Stomach (tissue), 8 donors: ENCODE measurements at regions not wholly inside any gene's neighbourhood (a gene's known extent, or its start where the extent isn't known, plus 50 kb on each side); places are given as distances from the start of the nearest gene placed in this dataset.

ENCODE experiments used
- DNase-seq, 2 donors: peaks; one replicate each; pipeline versions ENCODE4 v3.0.0 to v3.0.0-alpha.2; 2013 to 2019
- H3K27ac ChIP-seq, 5 donors: fragments of 200-600 bp in 4 of 5; sonication (generic) in 4 of 5; one replicate each; pipeline ENCODE4 v1.5.1; 2013 to 2019; ENCODE audit warnings: mild to moderate bottlenecking in 1 of 5, moderate library complexity in 1 of 5
- H3K27me3 ChIP-seq, 3 donors: fragments of 200-600 bp; sonication (generic); one replicate each; pipeline ENCODE4 v1.5.1; 2017 to 2019; ENCODE audit warnings: mixed run types in 1 of 3
- H3K36me3 ChIP-seq, 4 donors: fragments of 200-600 bp; sonication (generic); 1 replicate in 3 of 4; 2 replicates in 1 of 4; pipeline ENCODE4 v1.5.1; 2016 to 2019
- H3K4me1 ChIP-seq, 4 donors: fragments of 200-600 bp; sonication (generic); one replicate each; pipeline ENCODE4 v1.5.1; 2016 to 2019
- H3K4me3 ChIP-seq, 4 donors: fragments of 200-600 bp; sonication (generic) in 3 of 4; one replicate each; pipeline ENCODE4 v1.5.1; 2016 to 2019; ENCODE audit warnings: mild to moderate bottlenecking in 1 of 4
- H3K9me3 ChIP-seq, 4 donors: fragments of 200-600 bp; sonication (generic); one replicate each; pipeline ENCODE4 v1.5.1; 2016 to 2019
- EP300 ChIP-seq: sonication (generic); formaldehyde crosslinking; IDR thresholded peaks from one replicate; pipeline ENCODE4 v1.6.1; 2017; ENCODE audit warnings: antibody characterized with exemption
- POLR2A ChIP-seq, 4 donors: fragments of 450-650 bp; IDR thresholded peaks; one replicate each; pipeline ENCODE4 v1.6.1; 2016; ENCODE audit warnings: antibody characterized with exemption in 4 of 4, control low read depth in 2 of 4, mild to moderate bottlenecking in 1 of 4, moderate library complexity in 1 of 4
- POLR2AphosphoS5 ChIP-seq, 3 donors: sonication (generic); formaldehyde crosslinking; IDR thresholded peaks; one replicate each; pipeline ENCODE4 v1.6.1; 2016; ENCODE audit warnings: antibody characterized with exemption in 3 of 3
- WGBS, 5 donors: extraction: QIAGEN DNeasy Blood & Tissue Kit in 3 of 5; methylation state at CpG; one replicate each; pipeline versions ENCODE4 v1.1.5 to v1.1.7; 2013 to 2018; 5-methylcytosine and 5-hydroxymethylcytosine counted together
- intact Hi-C: fragments of 100-400 bp; cut with DNase I; formaldehyde crosslinking; loops from one replicate; pipeline ENCODE4 v1.15.1; 2023; ENCODE audit warnings: low total_unique reads
- TF ChIP-seq, protein P1 (sequence below), 7 experiments: fragments of 450-650 bp in 4 of 7; fragments of 200-600 bp in 3 of 7; sonication (generic) in 3 of 7; IDR thresholded peaks; one replicate each; pipeline ENCODE4 v1.5.1; 2016 to 2019; ENCODE audit warnings: antibody characterized with exemption in 7 of 7, control low read depth in 2 of 7, mild to moderate bottlenecking in 1 of 7
- donor health status: healthy with polysubstance abuse.
- donor health status: Bipolar disorder and iron deficiency.
- donor health status: healthy.

DNA sequence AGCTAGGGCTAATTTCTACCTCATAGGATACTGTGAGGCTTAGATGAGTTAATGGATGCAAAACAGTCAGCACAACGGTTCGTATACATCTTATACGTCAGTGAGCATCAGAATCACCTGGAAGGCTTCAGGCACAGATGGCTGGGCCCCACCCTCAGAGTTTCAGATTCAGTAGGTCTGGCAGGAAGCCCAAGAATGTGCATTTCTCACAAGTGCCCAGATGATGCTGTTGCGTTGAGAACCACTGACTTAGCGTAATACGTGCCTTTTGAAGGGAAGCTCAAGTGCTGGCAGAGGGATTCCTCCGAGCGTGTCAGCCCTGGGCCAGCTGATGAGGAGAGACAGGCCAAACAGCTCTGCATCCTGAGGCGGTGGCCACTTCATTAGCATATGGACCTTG lies 117.1 kb upstream of the WWC1 start:
- H3K4me1 ChIP-seq, result peaks cover 0 to 18% (median 2%) of the 10 kb centered on the region in 4 donors
- DNase-seq, result peak in 1 of 2 donors; percentile 29
- peak overlapping the region in 1 of 5 donors; percentile 68 for H3K27ac ChIP-seq
- intact Hi-C loops, result no loop called here
- TF ChIP-seq EP300, result no peak
- no peak for TF ChIP-seq POLR2A (IDR thresholded peaks at IDR 0.05)
- TF ChIP-seq POLR2AphosphoS5 (IDR thresholded peaks at IDR 0.05), result no peak
- TF ChIP-seq, protein P1, sequence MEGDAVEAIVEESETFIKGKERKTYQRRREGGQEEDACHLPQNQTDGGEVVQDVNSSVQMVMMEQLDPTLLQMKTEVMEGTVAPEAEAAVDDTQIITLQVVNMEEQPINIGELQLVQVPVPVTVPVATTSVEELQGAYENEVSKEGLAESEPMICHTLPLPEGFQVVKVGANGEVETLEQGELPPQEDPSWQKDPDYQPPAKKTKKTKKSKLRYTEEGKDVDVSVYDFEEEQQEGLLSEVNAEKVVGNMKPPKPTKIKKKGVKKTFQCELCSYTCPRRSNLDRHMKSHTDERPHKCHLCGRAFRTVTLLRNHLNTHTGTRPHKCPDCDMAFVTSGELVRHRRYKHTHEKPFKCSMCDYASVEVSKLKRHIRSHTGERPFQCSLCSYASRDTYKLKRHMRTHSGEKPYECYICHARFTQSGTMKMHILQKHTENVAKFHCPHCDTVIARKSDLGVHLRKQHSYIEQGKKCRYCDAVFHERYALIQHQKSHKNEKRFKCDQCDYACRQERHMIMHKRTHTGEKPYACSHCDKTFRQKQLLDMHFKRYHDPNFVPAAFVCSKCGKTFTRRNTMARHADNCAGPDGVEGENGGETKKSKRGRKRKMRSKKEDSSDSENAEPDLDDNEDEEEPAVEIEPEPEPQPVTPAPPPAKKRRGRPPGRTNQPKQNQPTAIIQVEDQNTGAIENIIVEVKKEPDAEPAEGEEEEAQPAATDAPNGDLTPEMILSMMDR (IDR thresholded peaks at IDR 0.05), result no peak
- no peak overlapping the region for H3K4me3 ChIP-seq
- no peaks in the 10 kb centered on the region for H3K27me3 ChIP-seq
- 66 to 85% (median 84%) methylated on average over 6 to 9 of the region's 9 CpGs for WGBS, 5 donors
- no peaks in the 10 kb centered on the region for H3K36me3 ChIP-seq
- no peaks in the 10 kb centered on the region for H3K9me3 ChIP-seq

- Histone ChIP-seq H3K36me3 (no peaks in the 10 kb centered on the region), H3K27me3 (no peaks in the 10 kb centered on the region), H3K4me1 (peaks cover 0 to 12% (median 2%) of the 10 kb centered on the region in 4 donors), H3K27ac (no peak overlapping the region), H3K9me3 (no peaks in the 10 kb centered on the region), H3K4me3 (no peak overlapping the region)
- no peak for DNase-seq
- TF ChIP-seq EP300 (no peak), POLR2AphosphoS5 (IDR thresholded peaks at IDR 0.05) (no peak), POLR2A (IDR thresholded peaks at IDR 0.05) (no peak)
- TF ChIP-seq, protein P1 (IDR thresholded peaks at IDR 0.05), result no peak
- WGBS, 5 donors, result 72 to 85% (median 76%) methylated on average over 5 of the region's 5 CpGs
- intact Hi-C loops, result no loop called here
Observed at GRCh38 chr5:168176251-168176650, 115.2 kb upstream of the WWC1 start.

GRCh38 chr5:168176941-168177340 lies 114.5 kb upstream of the WWC1 start:
- TF ChIP-seq POLR2A (IDR thresholded peaks at IDR 0.05) (no peak), EP300 (no peak), POLR2AphosphoS5 (IDR thresholded peaks at IDR 0.05) (no peak)
- TF ChIP-seq, protein P1 (IDR thresholded peaks at IDR 0.05), result no peak
- no peak for DNase-seq
- Histone ChIP-seq H3K9me3 (no peaks in the 10 kb centered on the region), H3K27ac (peak overlapping the region in 1 of 5 donors; percentile 84), H3K4me1 (peaks cover 0 to 12% (median 2%) of the 10 kb centered on the region in 4 donors), H3K4me3 (no peak overlapping the region), H3K36me3 (no peaks in the 10 kb centered on the region), H3K27me3 (no peaks in the 10 kb centered on the region)
- WGBS, 5 donors, result 68 to 77% (median 73%) methylated on average over 3 of the region's 3 CpGs
- intact Hi-C loops, result no loop called here

DNA sequence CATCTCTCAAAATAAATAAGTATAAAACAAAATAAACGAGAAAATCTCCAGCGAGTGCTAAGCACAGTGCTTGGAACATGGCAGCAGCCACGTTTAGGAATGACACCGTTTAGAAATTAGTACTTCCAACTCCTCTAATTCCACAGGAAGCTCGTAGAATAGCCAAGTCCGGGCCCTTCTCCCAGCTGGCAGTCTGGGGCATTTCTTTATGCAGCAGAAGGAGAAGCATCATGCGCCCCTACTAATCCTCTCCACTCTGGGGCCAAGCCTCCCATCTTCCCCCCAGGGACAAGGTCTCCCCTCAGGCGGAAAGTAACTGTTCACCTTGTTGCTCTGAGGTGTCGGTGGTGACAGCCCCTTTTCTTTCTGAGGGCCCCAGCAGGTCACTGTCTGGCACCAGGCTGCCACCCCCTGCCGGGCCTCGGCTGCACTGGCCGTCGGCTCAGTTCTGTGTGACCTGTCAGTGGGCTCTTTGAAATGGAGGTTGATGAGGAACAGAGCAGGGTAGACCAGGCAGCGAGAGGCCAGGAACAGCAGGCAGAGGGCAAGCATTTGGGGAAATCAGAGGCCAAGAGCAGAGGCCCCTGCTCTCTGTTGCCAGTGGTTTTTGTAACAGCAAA lies 113.5 kb upstream of the WWC1 start:
- Histone ChIP-seq H3K9me3 (no peaks in the 10 kb centered on the region), H3K4me1 (peaks cover 0 to 5% (median 0%) of the 10 kb centered on the region in 4 donors), H3K27me3 (no peaks in the 10 kb centered on the region), H3K27ac (peak overlapping the region in 2 of 5 donors; percentile 25 to 84), H3K4me3 (no peak overlapping the region), H3K36me3 (no peaks in the 10 kb centered on the region)
- 61 to 73% (median 70%) methylated on average over 7 to 14 of the region's 14 CpGs for WGBS, 5 donors
- DNase-seq, result no peak
- TF ChIP-seq POLR2A (IDR thresholded peaks at IDR 0.05), result no peak
- TF ChIP-seq EP300, result no peak
- intact Hi-C loops, result no loop called here

- intact Hi-C loops, result no loop called here
- no peaks in the 10 kb centered on the region for H3K36me3 ChIP-seq
- DNase-seq, result peak in 1 of 2 donors; percentile 47
- H3K9me3 ChIP-seq, result no peaks in the 10 kb centered on the region
- 13 to 31% (median 18%) methylated on average over 1 of the region's 1 CpG for WGBS, 5 donors
- H3K27ac ChIP-seq, result peak overlapping the region in 2 of 5 donors; percentile 7 to 84
- no peaks in the 10 kb centered on the region for H3K27me3 ChIP-seq
- peaks cover 0 to 5% (median 0%) of the 10 kb centered on the region in 4 donors for H3K4me1 ChIP-seq
- H3K4me3 ChIP-seq, result no peak overlapping the region
- TF ChIP-seq POLR2AphosphoS5 (IDR thresholded peaks at IDR 0.05), result peak in 1 of 3 donors; percentile 38
- TF ChIP-seq, protein P1 (IDR thresholded peaks at IDR 0.05), result no peak
Observed at GRCh38 chr5:168179192-168179593, 112.3 kb upstream of the WWC1 start.
